ENCODE measurements at regions not wholly inside any gene's neighbourhood (a gene's known extent, or its start where the extent isn't known, plus 50 kb on each side); places are given as distances from the start of the nearest gene placed in this dataset.

DNA sequence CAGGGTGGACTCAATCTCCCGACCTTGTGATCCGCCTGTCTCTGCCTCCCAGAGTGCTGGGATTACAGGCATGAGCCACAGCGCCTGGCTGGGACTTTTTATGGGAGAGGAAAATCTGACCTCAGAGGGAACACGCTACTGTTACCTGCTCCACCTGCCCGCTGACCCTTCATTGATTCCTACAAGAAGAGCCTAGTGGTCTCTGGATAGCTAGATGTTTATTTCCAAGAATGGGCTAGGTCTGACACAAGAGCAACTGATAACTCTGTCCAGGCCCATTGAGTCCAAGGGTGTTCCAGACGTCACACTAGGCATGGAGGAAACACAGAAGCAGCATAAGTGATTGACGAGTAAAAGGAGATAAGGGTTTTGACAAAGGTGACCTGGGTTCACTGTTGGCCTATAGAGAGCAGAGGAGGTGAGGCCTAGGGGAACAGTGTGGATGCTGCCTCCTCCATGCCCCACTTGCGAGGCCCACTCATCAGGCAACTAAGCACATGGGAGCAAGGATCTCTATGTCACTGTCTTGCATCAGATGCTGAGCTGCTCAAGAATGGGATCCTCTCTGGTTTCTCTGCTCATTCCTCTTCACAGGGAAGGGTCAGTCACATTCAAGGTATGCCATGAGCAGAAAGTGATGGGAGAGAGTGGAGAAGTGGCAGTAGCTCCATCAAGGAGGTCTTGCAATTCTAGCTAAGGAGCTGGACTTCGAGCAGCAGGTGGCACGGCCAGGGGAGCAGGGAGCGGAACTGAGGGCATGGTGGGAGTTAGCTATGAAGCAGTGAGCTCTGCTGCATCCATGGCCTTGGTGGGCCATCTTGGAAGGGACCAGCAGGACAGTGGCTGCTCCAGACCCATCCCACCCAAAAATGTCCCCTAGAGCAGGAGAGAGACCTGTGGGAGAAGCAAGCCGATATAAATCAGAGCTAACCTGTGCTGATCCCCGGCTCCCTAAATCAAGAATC, 145.2 kb downstream of the WSCD1 start:
- no peak for DNase-seq

GRCh38 chr17:6213859-6214258, 143.7 kb downstream of the WSCD1 start:
- DNase-seq, result no peak

GRCh38 chr17:6212766-6213165, 142.6 kb downstream of the WSCD1 start:
- DNase-seq, result no peak

DNA sequence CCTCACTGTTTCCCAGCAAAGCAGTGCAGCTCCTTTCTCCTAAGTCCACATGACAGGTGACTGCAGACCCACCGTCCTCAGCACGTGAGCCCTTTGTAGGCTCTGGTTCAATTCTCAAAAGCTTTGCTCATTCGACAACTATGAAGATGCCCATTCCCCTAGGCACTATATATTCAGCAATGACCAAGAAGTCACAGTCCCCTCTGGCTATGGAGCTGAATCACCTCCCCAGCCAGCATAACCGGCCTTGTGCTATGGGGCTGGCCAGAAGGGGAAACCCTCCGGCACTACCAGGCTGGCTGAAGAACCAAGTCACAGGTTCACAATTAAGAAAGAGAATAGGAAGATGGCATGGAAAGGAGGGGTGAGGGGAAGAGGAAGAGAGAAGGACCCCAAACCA, 139.7 kb downstream of the WSCD1 start:
- DNase-seq, result no peak

GRCh38 chr17:6208608-6209180, 138.5 kb downstream of the WSCD1 start:
- no peak for DNase-seq

GRCh38 chr17:6205525-6205924, 135.3 kb downstream of the WSCD1 start:
- no peak for DNase-seq

GRCh38 chr17:6205033-6205432, 134.9 kb downstream of the WSCD1 start:
- DNase-seq, result no peak

- no peak for DNase-seq
Measured at GRCh38 chr17:6204203-6204722, 134.1 kb downstream of the WSCD1 start.

DNA sequence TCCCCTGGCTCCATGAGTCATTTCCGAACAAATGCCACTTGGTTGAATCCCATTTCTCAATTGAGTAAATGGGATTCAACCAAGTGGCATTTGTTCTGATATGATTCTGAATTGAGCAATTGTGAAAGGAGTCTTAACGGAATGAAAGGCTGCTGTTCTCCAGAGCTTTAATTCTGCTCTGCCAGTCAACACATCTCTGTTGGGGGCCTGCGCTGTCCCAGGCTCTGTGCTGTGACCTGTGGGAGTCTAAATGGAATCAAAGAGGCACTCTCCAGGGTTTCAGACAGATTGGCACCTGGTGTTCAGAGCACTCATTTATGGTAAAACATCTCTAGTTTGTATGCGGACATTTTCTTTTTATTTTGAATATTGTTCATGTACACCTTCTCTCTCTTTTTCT, 126.2 kb downstream of the WSCD1 start:
- no peak for DNase-seq

GRCh38 chr17:6195123-6195522, 124.9 kb downstream of the WSCD1 start:
- DNase-seq, result no peak

DNA sequence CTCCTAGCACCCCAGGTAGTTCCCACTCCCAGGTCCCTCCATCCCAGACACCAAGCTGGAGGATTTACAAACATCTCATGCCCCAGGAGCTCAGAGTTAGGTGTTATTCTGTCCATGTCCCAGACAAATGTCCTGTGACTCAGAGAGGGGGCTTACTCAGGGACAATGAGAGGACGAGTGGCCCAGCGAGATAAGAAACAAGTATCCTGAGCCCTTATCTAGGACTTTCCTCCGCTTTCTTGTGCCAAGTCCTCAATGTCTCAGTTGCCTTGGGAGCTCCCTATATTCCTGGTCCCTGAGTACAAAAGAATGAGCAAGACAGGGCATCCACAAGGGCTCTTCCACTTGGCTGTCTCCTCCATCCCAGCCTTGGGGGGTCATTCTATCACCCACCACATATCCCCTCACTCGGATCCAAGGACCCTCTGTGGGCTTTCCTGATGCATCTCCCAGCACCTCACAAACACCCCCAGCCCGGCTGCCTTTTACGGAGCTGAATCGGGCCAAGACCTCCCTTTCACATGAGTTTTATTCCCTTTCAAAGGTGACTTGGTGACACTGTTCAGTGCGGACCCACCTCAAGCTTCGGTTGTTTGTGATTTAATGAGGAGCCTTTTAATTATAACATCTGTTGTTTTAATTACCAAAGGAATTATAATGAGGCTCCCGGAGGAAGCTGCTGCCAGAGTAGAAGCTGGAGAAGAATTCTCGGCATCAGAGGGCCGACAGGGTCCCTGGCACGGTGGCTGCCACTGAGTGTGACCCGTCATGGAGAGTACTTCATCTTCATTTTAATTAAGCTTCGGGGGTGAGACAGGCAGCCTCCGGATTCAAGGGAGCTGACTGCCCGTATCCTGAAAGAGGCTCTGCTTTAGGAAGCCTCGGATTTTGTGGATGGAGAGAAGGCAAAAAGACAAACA, 121.5 kb downstream of the WSCD1 start:
- DNase-seq, result no peak

DNA sequence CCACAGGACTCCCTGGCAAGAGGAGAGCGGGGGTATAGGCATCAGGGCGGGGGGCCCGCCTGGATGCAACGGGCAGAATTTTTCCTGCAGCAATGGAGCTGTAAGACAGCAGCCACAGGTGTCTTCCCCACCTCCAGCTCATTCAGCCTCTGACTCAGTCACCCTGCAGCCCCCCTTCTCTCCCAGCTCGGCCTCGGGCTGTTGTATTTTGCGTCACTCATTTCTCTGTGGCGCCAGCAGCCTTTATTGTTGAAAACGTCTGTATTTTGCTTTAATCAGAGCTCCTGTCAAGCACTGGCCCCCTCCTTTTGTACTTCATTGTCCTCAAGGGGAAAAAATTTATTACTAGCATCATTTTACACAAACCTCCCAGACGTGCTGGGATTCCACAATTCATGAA, 117.7 kb downstream of the WSCD1 start:
- DNase-seq, result no peak

DNA sequence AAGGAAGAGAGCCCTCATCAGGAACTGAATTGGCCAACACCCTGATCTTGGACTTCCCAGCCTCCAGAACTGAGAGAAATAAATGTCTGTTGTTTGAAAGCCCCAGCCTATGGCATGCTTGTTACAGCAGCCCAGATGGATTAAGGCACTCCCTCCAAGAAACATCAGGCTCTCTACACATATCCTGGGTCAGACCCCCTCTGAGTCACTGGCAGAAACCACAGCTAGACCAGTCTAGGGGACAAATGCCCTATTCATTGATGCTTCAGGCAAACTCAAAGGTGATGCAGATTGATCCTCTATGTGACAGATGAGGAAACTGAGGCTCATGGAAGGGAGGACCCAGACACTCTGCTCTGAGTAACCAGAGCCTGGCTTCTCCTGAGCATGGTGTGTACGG, 116.8 kb downstream of the WSCD1 start:
- no peak for DNase-seq

GRCh38 chr17:6184508-6184907, 114.3 kb downstream of the WSCD1 start:
- DNase-seq, result no peak

DNA sequence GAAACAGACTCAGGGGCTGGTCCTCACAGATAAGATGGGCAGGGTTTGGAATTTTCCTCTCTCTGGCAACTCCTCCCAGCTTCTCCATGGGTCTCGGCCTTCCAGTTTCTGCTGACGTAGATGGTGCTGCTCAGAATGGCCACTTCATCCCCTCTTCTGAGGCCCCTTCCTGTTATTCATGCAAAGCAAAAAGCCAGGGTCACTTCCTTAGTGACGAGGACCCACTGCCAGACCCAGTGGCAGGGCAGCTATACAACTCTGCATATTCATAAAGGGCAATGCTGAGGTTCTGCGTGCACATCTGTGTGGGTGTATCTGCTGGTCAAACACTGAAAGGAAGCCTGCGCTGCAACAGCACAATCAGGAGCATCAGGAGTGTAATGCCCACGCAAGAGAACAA, 108.8 kb downstream of the WSCD1 start:
- no peak for DNase-seq

GRCh38 chr17:6177941-6178694, 107.9 kb downstream of the WSCD1 start:
- DNase-seq, result no peak
